Fibroblast of lung (primary cell): ENCODE measurements at regions not wholly inside any gene's neighbourhood (a gene's known extent, or its start where the extent isn't known, plus 50 kb on each side); places are given as distances from the start of the nearest gene placed in this dataset.

Experiments
- DNase-seq, 2 donors: peaks; one replicate each; pipeline versions ENCODE4 v3.0.0 to v3.0.0-alpha.2; 2010; ENCODE audit warnings: low read depth in 2 of 2
- H2AFZ ChIP-seq: 2 replicates; pipeline ENCODE4 v1.5.1; 2012; ENCODE audit warnings: low read length, control low read depth, inconsistent platforms
- H3K27ac ChIP-seq: 2 replicates; pipeline ENCODE4 v1.5.1; 2011; ENCODE audit warnings: low read length, control low read depth; ENCODE audit not compliant: insufficient read depth
- H3K27me3 ChIP-seq: 2 replicates; pipeline ENCODE4 v1.5.1; 2011; ENCODE audit warnings: mild to moderate bottlenecking, low read length; ENCODE audit not compliant: control insufficient read depth, insufficient read depth
- H3K36me3 ChIP-seq: 2 replicates; pipeline ENCODE4 v1.5.1; 2011; ENCODE audit warnings: low read length; ENCODE audit not compliant: control insufficient read depth, insufficient read depth
- H3K4me1 ChIP-seq: 2 replicates; pipeline ENCODE4 v1.5.1; 2011; ENCODE audit warnings: low read length; ENCODE audit not compliant: control insufficient read depth, insufficient read depth; ENCODE audit errors: extremely low read depth
- H3K4me2 ChIP-seq: 2 replicates; pipeline ENCODE4 v1.5.1; 2011; ENCODE audit warnings: low read length, control low read depth; ENCODE audit not compliant: insufficient read depth; ENCODE audit errors: extremely low read depth
- H3K4me3 ChIP-seq, 4 experiments: fragments of 200-600 bp in 1 of 4; sonication (generic) in 1 of 4; replicated peaks in 1 of 4; 2 replicates each; pipeline ENCODE4 v1.5.1; 2011 to 2016; ENCODE audit warnings: low read length in 4 of 4, low read depth in 3 of 4, mild to moderate bottlenecking in 3 of 4, control low read depth in 2 of 4, inconsistent platforms in 1 of 4, mixed read lengths in 1 of 4; ENCODE audit not compliant: insufficient read depth in 1 of 4; ENCODE audit errors: control extremely low read depth in 1 of 4
- H3K79me2 ChIP-seq: 2 replicates; pipeline ENCODE4 v1.5.1; 2012; ENCODE audit warnings: mild to moderate bottlenecking, low read length, inconsistent platforms; ENCODE audit not compliant: control insufficient read depth, insufficient read depth
- H3K9ac ChIP-seq: 2 replicates; pipeline ENCODE4 v1.5.1; 2011; ENCODE audit warnings: mild to moderate bottlenecking, low read length, control low read depth; ENCODE audit not compliant: insufficient read depth
- H3K9me3 ChIP-seq: 2 replicates; pipeline ENCODE4 v1.5.1; 2012; ENCODE audit warnings: low read depth, low read length; ENCODE audit not compliant: control insufficient read depth, insufficient read depth
- H4K20me1 ChIP-seq: 2 replicates; pipeline ENCODE4 v1.5.1; 2011; ENCODE audit warnings: low read length; ENCODE audit not compliant: control insufficient read depth, insufficient read depth; ENCODE audit errors: extremely low read depth
- EZH2 ChIP-seq: IDR thresholded peaks from 2 replicates; pipeline ENCODE4 v1.5.1; 2012; ENCODE audit warnings: low read length, control low read depth, mild to moderate bottlenecking; ENCODE audit errors: missing control alignments
- TF ChIP-seq, protein P1 (sequence below), 2 donors: IDR thresholded peaks in 1 of 2; conservative IDR thresholded peaks in 1 of 2; 1 replicate in 1 of 2; 2 replicates in 1 of 2; pipeline ENCODE4 v1.5.1; 2011 to 2012; ENCODE audit warnings: low read length in 2 of 2, control low read depth in 1 of 2, inconsistent platforms in 1 of 2, low read depth in 1 of 2, mild to moderate bottlenecking in 1 of 2

DNA sequence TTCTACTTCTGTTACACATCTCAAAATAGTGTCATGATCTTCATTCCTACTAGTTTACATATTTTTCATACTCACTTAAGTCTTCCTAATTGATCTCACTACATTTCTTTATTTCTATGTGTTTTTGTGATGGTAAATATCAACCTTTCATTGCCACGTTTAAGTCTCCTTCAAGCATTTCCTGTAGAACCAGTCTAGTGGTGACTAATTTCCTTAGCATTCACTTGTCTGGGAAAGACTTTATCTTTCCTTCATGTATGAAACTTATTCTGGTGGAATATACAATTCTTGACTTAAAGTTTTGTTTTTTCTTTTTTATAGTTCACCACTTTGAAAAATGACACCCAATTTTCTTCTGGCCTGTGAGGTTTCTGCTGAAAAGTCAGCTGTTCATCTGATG lies 181.4 kb upstream of the NEIL3 start:
- peak in 1 of 2 donors; percentile 82 for DNase-seq

GRCh38 chr4:177131736-177132135 lies 177.9 kb upstream of the NEIL3 start:
- peak in 1 of 2 donors; percentile 15 for DNase-seq
- Histone ChIP-seq H3K79me2 (no peaks in the 10 kb centered on the region), H3K9me3 (no peaks in the 10 kb centered on the region), H2AFZ (no peak overlapping the region), H3K4me1 (no peaks in the 10 kb centered on the region), H3K27ac (no peak overlapping the region), H4K20me1 (no peaks in the 10 kb centered on the region), H3K4me2 (no peak overlapping the region), H3K36me3 (no peaks in the 10 kb centered on the region), H3K9ac (no peak overlapping the region), H3K27me3 (no peaks in the 10 kb centered on the region), H3K4me3 (no peak overlapping the region)
- TF ChIP-seq EZH2, result no peak
- TF ChIP-seq, protein P1, sequence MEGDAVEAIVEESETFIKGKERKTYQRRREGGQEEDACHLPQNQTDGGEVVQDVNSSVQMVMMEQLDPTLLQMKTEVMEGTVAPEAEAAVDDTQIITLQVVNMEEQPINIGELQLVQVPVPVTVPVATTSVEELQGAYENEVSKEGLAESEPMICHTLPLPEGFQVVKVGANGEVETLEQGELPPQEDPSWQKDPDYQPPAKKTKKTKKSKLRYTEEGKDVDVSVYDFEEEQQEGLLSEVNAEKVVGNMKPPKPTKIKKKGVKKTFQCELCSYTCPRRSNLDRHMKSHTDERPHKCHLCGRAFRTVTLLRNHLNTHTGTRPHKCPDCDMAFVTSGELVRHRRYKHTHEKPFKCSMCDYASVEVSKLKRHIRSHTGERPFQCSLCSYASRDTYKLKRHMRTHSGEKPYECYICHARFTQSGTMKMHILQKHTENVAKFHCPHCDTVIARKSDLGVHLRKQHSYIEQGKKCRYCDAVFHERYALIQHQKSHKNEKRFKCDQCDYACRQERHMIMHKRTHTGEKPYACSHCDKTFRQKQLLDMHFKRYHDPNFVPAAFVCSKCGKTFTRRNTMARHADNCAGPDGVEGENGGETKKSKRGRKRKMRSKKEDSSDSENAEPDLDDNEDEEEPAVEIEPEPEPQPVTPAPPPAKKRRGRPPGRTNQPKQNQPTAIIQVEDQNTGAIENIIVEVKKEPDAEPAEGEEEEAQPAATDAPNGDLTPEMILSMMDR (conservative IDR thresholded peaks at IDR 0.05 in 1 of 2, IDR thresholded peaks at IDR 0.05 in 1 of 2; ENCODE audit: low read depth in 1 of 2, low read length in 2 of 2), result no peak

More for the DNA sequence above, 181.4 kb upstream of the NEIL3 start:
- Histone ChIP-seq H3K79me2 (no peaks in the 10 kb centered on the region), H3K27ac (no peak overlapping the region), H3K36me3 (no peaks in the 10 kb centered on the region), H3K4me3 (no peak overlapping the region), H2AFZ (no peak overlapping the region), H3K4me2 (no peak overlapping the region), H4K20me1 (no peaks in the 10 kb centered on the region), H3K27me3 (no peaks in the 10 kb centered on the region), H3K9ac (no peak overlapping the region), H3K9me3 (no peaks in the 10 kb centered on the region), H3K4me1 (no peaks in the 10 kb centered on the region)
- TF ChIP-seq, protein P1 (conservative IDR thresholded peaks at IDR 0.05 in 1 of 2, IDR thresholded peaks at IDR 0.05 in 1 of 2; ENCODE audit: low read depth in 1 of 2, low read length in 2 of 2), result no peak
- no peak for TF ChIP-seq EZH2

GRCh38 chr4:177147668-177148067 lies 162.0 kb upstream of the NEIL3 start:
- Histone ChIP-seq H3K9ac (no peak overlapping the region), H3K4me1 (no peaks in the 10 kb centered on the region), H3K36me3 (no peaks in the 10 kb centered on the region), H3K4me3 (no peak overlapping the region), H3K79me2 (no peaks in the 10 kb centered on the region), H2AFZ (no peak overlapping the region), H3K9me3 (no peaks in the 10 kb centered on the region), H3K27me3 (no peaks in the 10 kb centered on the region), H3K27ac (no peak overlapping the region), H4K20me1 (no peaks in the 10 kb centered on the region), H3K4me2 (no peak overlapping the region)
- DNase-seq, result no peak
- no peak for TF ChIP-seq EZH2
- TF ChIP-seq, protein P1 (conservative IDR thresholded peaks at IDR 0.05 in 1 of 2, IDR thresholded peaks at IDR 0.05 in 1 of 2; ENCODE audit: low read depth in 1 of 2, low read length in 2 of 2), result no peak
